Stomach (tissue), 4 donors: ENCODE measurements at regions not wholly inside any gene's neighbourhood (a gene's known extent, or its start where the extent isn't known, plus 50 kb on each side); places are given as distances from the start of the nearest gene placed in this dataset.

Experiments used
- CTCF ChIP-seq, 7 experiments: fragments of 450-650 bp in 4 of 7; fragments of 200-600 bp in 3 of 7; sonication (generic) in 3 of 7; IDR thresholded peaks; one replicate each; pipeline ENCODE4 v1.5.1; 2016 to 2019; ENCODE audit warnings: antibody characterized with exemption in 7 of 7, control low read depth in 2 of 7, mild to moderate bottlenecking in 1 of 7
- EP300 ChIP-seq: sonication (generic); formaldehyde crosslinking; IDR thresholded peaks from one replicate; pipeline ENCODE4 v1.6.1; 2017; ENCODE audit warnings: antibody characterized with exemption
- POLR2A ChIP-seq, 4 donors: fragments of 450-650 bp; IDR thresholded peaks; one replicate each; pipeline ENCODE4 v1.6.1; 2016; ENCODE audit warnings: antibody characterized with exemption in 4 of 4, control low read depth in 2 of 4, mild to moderate bottlenecking in 1 of 4, moderate library complexity in 1 of 4
- POLR2AphosphoS5 ChIP-seq, 3 donors: sonication (generic); formaldehyde crosslinking; IDR thresholded peaks; one replicate each; pipeline ENCODE4 v1.6.1; 2016; ENCODE audit warnings: antibody characterized with exemption in 3 of 3

DNA sequence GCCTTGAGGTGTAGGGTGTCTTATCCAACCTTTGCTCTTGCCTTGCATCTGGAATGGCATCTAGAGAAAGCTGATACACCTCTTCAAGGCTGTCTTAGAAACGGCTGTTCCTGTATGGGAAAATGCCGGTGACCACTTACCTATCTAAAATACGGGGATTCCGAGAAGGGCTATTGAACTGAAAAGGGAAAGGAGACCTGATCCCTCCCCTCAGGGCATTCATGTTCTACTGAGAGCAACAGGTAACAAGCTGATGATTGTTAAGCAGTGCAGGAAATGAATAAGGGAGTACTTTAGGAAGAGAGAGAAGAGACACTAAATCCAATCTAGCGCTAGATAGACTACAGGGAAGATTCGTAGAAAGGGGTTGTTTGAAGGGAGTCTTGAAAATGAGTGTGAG lies 1388.1 kb downstream of the FAM181B start:
- TF ChIP-seq CTCF (IDR thresholded peaks at IDR 0.05) = no peak
- TF ChIP-seq EP300 = no peak
- TF ChIP-seq POLR2A (IDR thresholded peaks at IDR 0.05) = no peak
- no peak for TF ChIP-seq POLR2AphosphoS5 (IDR thresholded peaks at IDR 0.05)
